Subcutaneous abdominal adipose tissue (tissue), 5 donors: ENCODE measurements at regions not wholly inside any gene's neighbourhood (a gene's known extent, or its start where the extent isn't known, plus 50 kb on each side); places are given as distances from the start of the nearest gene placed in this dataset.

Source experiments
- H3K27ac ChIP-seq: one replicate; pipeline ENCODE4 v1.7.0; 2013; ENCODE audit warnings: low read depth, mild to moderate bottlenecking, inconsistent platforms, low read length, moderate library complexity
- H3K27me3 ChIP-seq, 5 donors: one replicate each; pipeline ENCODE4 v1.7.0; 2013; ENCODE audit warnings: low read length in 5 of 5, inconsistent platforms in 1 of 5; ENCODE audit not compliant: control insufficient read depth in 5 of 5, insufficient read depth in 4 of 5
- H3K36me3 ChIP-seq, 5 donors: one replicate each; pipeline ENCODE4 v1.7.0; 2013; ENCODE audit warnings: low read length in 5 of 5; ENCODE audit not compliant: control insufficient read depth in 5 of 5, insufficient read depth in 5 of 5
- H3K4me1 ChIP-seq, 5 donors: one replicate each; pipeline ENCODE4 v1.7.0; 2013; ENCODE audit warnings: low read length in 5 of 5, mild to moderate bottlenecking in 3 of 5, moderate library complexity in 1 of 5; ENCODE audit not compliant: control insufficient read depth in 5 of 5, insufficient read depth in 5 of 5
- H3K4me3 ChIP-seq, 5 donors: one replicate each; pipeline ENCODE4 v1.7.0; 2013; ENCODE audit warnings: low read length in 5 of 5, low read depth in 1 of 5
- H3K9ac ChIP-seq, 5 donors: one replicate each; pipeline ENCODE4 v1.7.0; 2013; ENCODE audit warnings: low read length in 5 of 5, mild to moderate bottlenecking in 4 of 5, moderate library complexity in 3 of 5
- H3K9me3 ChIP-seq, 5 donors: one replicate each; pipeline ENCODE4 v1.7.0; 2013; ENCODE audit warnings: low read length in 5 of 5; ENCODE audit not compliant: control insufficient read depth in 5 of 5
- donor health status: healthy.
- donor health status: healthy.
- donor health status: healthy.
- donor health status: healthy.
- donor health status: healthy.

DNA sequence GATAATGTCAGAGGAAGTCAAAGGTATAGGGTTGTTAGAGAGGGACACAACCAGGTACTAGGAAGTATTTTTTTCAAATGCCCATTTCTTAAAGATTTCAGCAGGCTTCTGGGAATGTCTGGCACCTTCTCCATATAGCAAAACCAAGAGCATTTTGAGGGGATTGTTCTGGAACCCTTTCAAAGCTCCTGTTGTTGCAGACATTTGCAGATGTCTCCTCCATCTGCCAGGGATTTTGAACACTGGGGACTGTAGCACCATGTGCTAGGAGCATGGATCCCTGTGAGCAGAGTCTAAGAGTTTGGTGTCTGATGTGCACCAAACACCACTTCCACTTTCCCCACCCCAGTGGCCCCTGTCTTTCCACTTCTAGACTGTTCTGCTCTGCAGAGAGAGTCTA, 206.0 kb upstream of the KBTBD8 start:
- Histone ChIP-seq H3K9ac (no peak overlapping the region), H3K4me1 (peaks cover 0 to 47% (median 17%) of the 10 kb centered on the region in 5 donors), H3K9me3 (peaks cover 0 to 5% (median 0%) of the 10 kb centered on the region in 5 donors), H3K27ac (peak overlapping the region; percentile 86), H3K27me3 (no peaks in the 10 kb centered on the region), H3K4me3 (peak overlapping the region in 1 of 5 donors; percentile 25), H3K36me3 (no peaks in the 10 kb centered on the region)

- H3K4me1 ChIP-seq: peaks cover 0 to 45% (median 17%) of the 10 kb centered on the region in 5 donors
- no peaks in the 10 kb centered on the region for H3K36me3 ChIP-seq
- H3K9ac ChIP-seq: no peak overlapping the region
- H3K9me3 ChIP-seq: peaks cover 0 to 5% (median 0%) of the 10 kb centered on the region in 5 donors
- H3K4me3 ChIP-seq: no peak overlapping the region
- no peaks in the 10 kb centered on the region for H3K27me3 ChIP-seq
- H3K27ac ChIP-seq: peak overlapping the region; percentile 90
These were observed 202.7 kb upstream of the KBTBD8 start for GRCh38 chr3:66795365-66795764.

- peaks cover 0 to 45% (median 17%) of the 10 kb centered on the region in 5 donors for H3K4me1 ChIP-seq
- H3K9me3 ChIP-seq: peaks cover 0 to 5% (median 0%) of the 10 kb centered on the region in 5 donors
- H3K4me3 ChIP-seq: no peak overlapping the region
- peak overlapping the region; percentile 90 for H3K27ac ChIP-seq
- no peaks in the 10 kb centered on the region for H3K36me3 ChIP-seq
- H3K9ac ChIP-seq: peak overlapping the region in 1 of 5 donors; percentile 28
- no peaks in the 10 kb centered on the region for H3K27me3 ChIP-seq
These were observed 201.8 kb upstream of the KBTBD8 start for GRCh38 chr3:66796343-66796742.

GRCh38 chr3:66797889-66798560, 200.1 kb upstream of the KBTBD8 start:
- Histone ChIP-seq H3K4me1 (peaks cover 0 to 33% (median 17%) of the 10 kb centered on the region in 5 donors), H3K36me3 (no peaks in the 10 kb centered on the region), H3K4me3 (peak overlapping the region; percentile 36 to 56 (median 42)), H3K27me3 (no peaks in the 10 kb centered on the region), H3K9me3 (peaks cover 0 to 5% (median 0%) of the 10 kb centered on the region in 5 donors), H3K27ac (peak overlapping the region; percentile 94), H3K9ac (peak overlapping the region in 3 of 5 donors; percentile 56 to 72 (median 64))

- H3K27ac ChIP-seq: no peak overlapping the region
- peaks cover 5 to 25% (median 22%) of the 10 kb centered on the region in 5 donors for H3K4me1 ChIP-seq
- H3K36me3 ChIP-seq: no peaks in the 10 kb centered on the region
- H3K27me3 ChIP-seq: no peaks in the 10 kb centered on the region
- peaks cover 0 to 5% (median 0%) of the 10 kb centered on the region in 5 donors for H3K9me3 ChIP-seq
- no peak overlapping the region for H3K9ac ChIP-seq
- H3K4me3 ChIP-seq: no peak overlapping the region
These were observed 197.1 kb upstream of the KBTBD8 start for GRCh38 chr3:66800941-66801545.

DNA sequence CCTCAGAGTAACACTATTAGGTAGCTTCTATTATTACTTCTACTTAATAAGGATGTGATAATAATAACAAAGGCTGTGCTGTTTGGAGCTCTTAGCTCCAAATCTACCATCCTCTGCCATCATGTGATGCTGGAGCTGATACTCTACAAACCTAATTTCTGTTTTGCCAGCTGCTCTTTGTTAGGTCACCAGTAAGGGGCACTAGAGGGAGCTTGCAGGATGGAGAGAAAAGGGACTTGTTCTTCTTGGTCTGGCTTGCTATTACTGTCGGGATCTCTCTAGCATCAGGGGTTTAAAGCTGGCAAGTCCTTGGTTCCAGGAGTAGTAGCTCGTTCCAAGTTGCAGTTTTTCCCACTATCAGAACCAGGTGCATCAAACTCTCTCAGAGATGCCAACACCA, 194.9 kb upstream of the KBTBD8 start:
- Histone ChIP-seq H3K9ac (no peak overlapping the region), H3K27ac (peak overlapping the region; percentile 84), H3K4me1 (peaks cover 5 to 20% (median 17%) of the 10 kb centered on the region in 5 donors), H3K27me3 (no peaks in the 10 kb centered on the region), H3K9me3 (no peaks in the 10 kb centered on the region), H3K4me3 (no peak overlapping the region), H3K36me3 (no peaks in the 10 kb centered on the region)

DNA sequence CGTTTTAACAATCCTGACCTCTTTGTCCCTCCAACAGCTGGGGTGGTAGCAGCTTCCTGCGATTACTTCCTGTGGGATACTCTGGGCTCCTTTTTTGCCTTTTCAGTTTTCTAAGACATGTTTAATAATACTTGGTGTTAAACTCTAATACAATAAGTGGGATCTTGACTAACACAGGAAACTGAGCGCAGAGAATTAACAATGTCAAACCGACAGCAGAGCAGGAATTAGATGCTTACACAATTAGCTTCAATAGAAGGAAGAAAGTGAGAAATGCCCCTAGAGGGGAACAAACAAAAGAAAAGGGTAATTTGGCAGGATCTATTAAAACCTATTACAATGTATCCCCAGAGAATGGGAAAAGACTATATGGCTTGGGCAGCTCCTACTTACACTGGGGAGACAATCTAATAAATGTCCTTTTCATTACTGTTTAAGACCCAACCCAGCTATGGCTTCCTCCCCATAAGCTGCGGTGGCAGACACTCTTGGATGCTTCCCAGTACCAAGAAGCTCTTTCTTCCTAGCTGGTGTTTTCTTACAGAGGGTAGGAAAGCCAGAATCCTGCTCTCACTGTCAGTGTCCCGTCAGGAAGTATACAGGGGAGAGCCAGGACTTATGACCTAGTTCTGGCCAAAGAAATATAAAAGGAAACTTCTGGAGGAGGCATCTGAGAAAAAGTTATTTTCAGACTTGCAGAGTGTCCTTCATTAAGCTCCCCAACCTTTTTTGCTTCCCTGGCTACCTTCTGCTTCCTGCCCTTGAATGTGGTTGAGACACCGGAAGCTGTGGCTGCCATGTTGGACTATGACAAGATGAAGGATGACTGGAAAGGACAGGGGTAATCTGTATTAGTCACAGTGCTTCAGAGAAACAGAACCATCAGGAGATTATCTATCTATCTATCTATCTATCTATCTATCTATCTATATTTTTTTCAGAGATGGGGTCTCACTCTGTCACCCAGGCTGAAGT, 194.1 kb upstream of the KBTBD8 start:
- Histone ChIP-seq H3K4me3 (peak overlapping the region in 1 of 5 donors; percentile 25), H3K27ac (peak overlapping the region; percentile 84), H3K27me3 (no peaks in the 10 kb centered on the region), H3K9ac (no peak overlapping the region), H3K4me1 (peaks cover 5 to 19% (median 11%) of the 10 kb centered on the region in 5 donors), H3K9me3 (no peaks in the 10 kb centered on the region), H3K36me3 (no peaks in the 10 kb centered on the region)

GRCh38 chr3:66808891-66809594, 189.1 kb upstream of the KBTBD8 start:
- H3K4me3 ChIP-seq: no peak overlapping the region
- H3K27me3 ChIP-seq: no peaks in the 10 kb centered on the region
- no peaks in the 10 kb centered on the region for H3K36me3 ChIP-seq
- H3K27ac ChIP-seq: no peak overlapping the region
- H3K9me3 ChIP-seq: no peaks in the 10 kb centered on the region
- H3K4me1 ChIP-seq: peaks cover 3 to 16% (median 8%) of the 10 kb centered on the region in 5 donors
- no peak overlapping the region for H3K9ac ChIP-seq

GRCh38 chr3:66809595-66809958, 188.5 kb upstream of the KBTBD8 start:
- H3K27me3 ChIP-seq: no peaks in the 10 kb centered on the region
- H3K27ac ChIP-seq: no peak overlapping the region
- no peaks in the 10 kb centered on the region for H3K36me3 ChIP-seq
- H3K4me1 ChIP-seq: peaks cover 0 to 11% (median 4%) of the 10 kb centered on the region in 5 donors
- no peaks in the 10 kb centered on the region for H3K9me3 ChIP-seq
- no peak overlapping the region for H3K4me3 ChIP-seq
- H3K9ac ChIP-seq: no peak overlapping the region
